B cell (primary cell): ENCODE measurements at regions not wholly inside any gene's neighbourhood (a gene's known extent, or its start where the extent isn't known, plus 50 kb on each side); places are given as distances from the start of the nearest gene placed in this dataset.

Experiments used
- EZH2 ChIP-seq: IDR thresholded peaks from 2 replicates; pipeline ENCODE4 v1.6.1; 2012; ENCODE audit warnings: borderline replicate concordance, low read depth, mild to moderate bottlenecking, moderate library complexity, low read length; ENCODE audit not compliant: insufficient read depth, poor library complexity, severe bottlenecking
- TF ChIP-seq, protein P1 (sequence below): fragments of 200-600 bp; IDR thresholded peaks from one replicate; pipeline ENCODE4 v1.8.0; 2022; ENCODE audit warnings: antibody characterized with exemption, mild to moderate bottlenecking

DNA sequence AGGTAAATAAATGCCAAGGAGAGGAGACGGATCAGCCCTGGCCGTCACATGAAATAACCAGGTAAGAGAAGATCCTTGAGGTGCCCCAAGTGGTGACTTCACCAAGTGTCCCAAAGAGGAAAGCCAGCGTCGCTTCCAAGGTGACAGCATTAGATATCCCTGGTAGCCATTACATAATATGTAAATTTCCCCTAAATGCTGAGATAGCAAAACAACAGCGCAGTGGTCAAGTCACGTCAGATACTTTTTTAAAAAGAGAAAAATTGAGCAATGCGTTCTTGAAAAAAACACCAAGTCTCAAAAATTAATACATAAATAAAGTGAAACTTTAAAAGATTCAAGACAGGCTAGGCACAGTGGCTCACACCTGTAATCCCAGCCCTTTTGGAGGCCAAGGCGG, 100.2 kb downstream of the HTR5A start:
- TF ChIP-seq, protein P1, sequence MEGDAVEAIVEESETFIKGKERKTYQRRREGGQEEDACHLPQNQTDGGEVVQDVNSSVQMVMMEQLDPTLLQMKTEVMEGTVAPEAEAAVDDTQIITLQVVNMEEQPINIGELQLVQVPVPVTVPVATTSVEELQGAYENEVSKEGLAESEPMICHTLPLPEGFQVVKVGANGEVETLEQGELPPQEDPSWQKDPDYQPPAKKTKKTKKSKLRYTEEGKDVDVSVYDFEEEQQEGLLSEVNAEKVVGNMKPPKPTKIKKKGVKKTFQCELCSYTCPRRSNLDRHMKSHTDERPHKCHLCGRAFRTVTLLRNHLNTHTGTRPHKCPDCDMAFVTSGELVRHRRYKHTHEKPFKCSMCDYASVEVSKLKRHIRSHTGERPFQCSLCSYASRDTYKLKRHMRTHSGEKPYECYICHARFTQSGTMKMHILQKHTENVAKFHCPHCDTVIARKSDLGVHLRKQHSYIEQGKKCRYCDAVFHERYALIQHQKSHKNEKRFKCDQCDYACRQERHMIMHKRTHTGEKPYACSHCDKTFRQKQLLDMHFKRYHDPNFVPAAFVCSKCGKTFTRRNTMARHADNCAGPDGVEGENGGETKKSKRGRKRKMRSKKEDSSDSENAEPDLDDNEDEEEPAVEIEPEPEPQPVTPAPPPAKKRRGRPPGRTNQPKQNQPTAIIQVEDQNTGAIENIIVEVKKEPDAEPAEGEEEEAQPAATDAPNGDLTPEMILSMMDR: no peak
- no peak for TF ChIP-seq EZH2
